ENCODE measurements at regions not wholly inside any gene's neighbourhood (a gene's known extent, or its start where the extent isn't known, plus 50 kb on each side); places are given as distances from the start of the nearest gene placed in this dataset.

DNA sequence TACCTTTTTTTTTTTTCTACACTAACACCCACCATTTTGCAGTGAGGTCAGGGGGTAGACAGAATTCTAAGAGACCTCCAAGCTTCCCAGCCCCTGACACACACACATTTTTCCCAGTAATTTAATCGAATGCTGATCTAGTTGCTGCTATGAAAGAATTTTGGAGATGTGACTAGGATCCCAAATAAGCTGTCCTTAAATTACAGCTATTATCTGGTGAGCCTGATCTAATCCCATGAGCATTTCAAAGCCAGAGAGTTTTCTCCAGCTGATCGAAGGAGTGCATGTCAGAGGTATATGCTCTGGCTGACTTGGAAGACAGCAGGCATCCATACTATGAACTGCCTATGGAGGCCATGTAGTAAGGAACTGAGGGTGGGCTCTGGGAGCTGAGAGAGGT is 503.8 kb upstream of the MARCKS start:
- DNase-seq (ENCODE audit: low read depth) = no peak
- no peak overlapping the region for H3K4me3 ChIP-seq (ENCODE audit: low read depth, low read length)
- TF ChIP-seq, protein P1, sequence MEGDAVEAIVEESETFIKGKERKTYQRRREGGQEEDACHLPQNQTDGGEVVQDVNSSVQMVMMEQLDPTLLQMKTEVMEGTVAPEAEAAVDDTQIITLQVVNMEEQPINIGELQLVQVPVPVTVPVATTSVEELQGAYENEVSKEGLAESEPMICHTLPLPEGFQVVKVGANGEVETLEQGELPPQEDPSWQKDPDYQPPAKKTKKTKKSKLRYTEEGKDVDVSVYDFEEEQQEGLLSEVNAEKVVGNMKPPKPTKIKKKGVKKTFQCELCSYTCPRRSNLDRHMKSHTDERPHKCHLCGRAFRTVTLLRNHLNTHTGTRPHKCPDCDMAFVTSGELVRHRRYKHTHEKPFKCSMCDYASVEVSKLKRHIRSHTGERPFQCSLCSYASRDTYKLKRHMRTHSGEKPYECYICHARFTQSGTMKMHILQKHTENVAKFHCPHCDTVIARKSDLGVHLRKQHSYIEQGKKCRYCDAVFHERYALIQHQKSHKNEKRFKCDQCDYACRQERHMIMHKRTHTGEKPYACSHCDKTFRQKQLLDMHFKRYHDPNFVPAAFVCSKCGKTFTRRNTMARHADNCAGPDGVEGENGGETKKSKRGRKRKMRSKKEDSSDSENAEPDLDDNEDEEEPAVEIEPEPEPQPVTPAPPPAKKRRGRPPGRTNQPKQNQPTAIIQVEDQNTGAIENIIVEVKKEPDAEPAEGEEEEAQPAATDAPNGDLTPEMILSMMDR (IDR thresholded peaks at IDR 0.05; ENCODE audit: insufficient read depth, low read depth, low read length) = no peak

DNA sequence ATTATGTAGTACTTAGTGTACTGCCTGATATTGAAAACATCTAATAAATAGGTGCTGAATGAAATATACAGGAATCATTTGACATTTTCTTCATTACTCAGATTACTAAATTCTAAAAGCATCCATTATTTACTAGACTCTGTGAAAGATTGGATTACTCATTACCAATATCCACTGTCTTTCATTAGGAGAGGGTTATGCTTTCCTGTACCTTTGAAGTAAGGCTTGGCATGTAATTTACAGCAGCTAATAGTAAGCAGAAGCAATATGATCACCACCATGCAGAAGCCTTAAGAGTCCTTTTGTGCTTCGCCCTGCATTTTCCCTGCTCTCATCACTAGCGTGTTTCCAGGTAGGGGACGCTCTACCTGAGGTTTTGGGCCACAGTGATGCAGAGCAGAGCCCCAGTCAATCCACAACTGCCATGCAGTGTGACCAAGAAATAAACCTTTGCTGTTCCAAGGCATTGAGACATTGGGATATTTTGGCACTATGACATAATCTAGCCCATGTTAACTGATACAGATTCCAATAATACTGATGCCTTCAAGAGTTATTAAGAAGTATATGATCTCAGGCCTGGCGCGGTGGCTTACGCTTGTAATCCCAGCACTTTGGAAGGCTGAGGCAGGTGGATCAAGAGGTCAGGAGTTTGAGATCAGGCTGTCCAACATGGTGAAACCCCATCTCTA is 502.8 kb upstream of the MARCKS start:
- no peak overlapping the region for H3K4me3 ChIP-seq (ENCODE audit: low read depth, low read length)
- no peak for DNase-seq (ENCODE audit: low read depth)
- TF ChIP-seq, protein P1 (IDR thresholded peaks at IDR 0.05; ENCODE audit: insufficient read depth, low read depth, low read length) = no peak

DNA sequence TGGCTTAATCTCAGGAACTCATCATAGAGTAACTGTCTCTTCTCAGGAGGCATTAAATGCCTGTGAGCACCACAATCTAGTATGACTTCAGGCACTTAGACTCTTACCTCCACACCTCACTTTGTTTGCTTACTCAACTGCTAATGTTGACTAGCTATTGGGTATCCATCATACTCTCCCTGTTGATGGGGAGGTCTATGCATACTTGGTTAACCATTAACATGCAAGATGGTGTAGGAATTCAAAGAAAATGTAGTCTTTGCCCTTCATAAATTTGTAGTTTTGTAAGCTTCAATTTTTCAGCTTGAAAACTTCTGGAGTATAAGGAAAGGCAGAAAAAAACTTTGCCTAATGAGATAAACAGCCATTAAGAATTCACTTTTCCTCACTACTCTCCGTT is 501.0 kb upstream of the MARCKS start:
- no peak for DNase-seq (ENCODE audit: low read depth)
- TF ChIP-seq, protein P1 (IDR thresholded peaks at IDR 0.05; ENCODE audit: insufficient read depth, low read depth, low read length) = no peak
- no peak overlapping the region for H3K4me3 ChIP-seq (ENCODE audit: low read depth, low read length)

DNA sequence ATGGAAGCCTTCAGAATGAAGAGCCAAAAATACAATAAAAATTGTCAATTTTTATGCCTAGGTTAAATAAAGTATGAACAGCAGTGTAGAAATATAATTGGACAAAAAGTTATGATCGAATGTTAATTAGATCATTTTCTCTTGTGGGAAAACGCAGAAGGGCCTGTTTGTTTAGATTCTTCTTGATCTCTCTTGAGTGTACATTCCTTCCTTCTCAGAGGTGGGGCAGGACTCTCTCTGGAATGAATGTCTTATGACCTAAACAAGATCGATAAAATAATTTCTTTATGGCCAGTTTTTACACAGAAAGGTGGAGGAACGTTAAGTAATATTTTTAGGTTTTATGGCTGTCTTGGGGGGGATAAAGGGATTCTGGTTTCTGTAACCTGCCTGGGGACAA is 500.1 kb upstream of the MARCKS start:
- TF ChIP-seq, protein P1 (IDR thresholded peaks at IDR 0.05; ENCODE audit: insufficient read depth, low read depth, low read length) = no peak
- no peak for DNase-seq (ENCODE audit: low read depth)
- H3K4me3 ChIP-seq (ENCODE audit: low read depth, low read length) = no peak overlapping the region

DNA sequence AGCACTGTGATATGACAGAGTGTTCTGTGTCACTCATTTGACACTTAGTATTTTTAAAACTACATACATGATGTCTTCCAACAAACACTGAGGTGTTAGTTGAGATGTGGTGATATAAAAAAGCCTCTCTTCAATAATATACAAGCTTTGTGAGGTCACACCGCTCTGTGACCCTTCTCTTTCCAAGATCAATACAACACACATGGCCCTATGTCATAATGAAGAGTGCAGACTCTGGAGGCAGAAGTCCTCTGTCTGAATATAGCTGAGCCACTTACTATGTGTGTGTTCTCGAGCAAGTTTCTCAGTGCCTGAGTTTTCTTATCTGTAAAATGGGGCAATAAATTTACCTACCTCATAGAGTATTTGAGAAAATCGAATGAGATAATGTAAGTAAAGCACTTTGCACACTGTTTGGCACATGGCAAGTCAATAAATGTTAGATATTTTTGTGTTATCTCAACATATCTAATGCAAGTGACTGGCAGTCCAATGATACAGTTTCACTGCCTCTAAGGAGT is 499.0 kb upstream of the MARCKS start:
- no peak for DNase-seq (ENCODE audit: low read depth)
- H3K4me3 ChIP-seq (ENCODE audit: low read depth, low read length) = no peak overlapping the region
- TF ChIP-seq, protein P1 (IDR thresholded peaks at IDR 0.05; ENCODE audit: insufficient read depth, low read depth, low read length) = no peak

DNA sequence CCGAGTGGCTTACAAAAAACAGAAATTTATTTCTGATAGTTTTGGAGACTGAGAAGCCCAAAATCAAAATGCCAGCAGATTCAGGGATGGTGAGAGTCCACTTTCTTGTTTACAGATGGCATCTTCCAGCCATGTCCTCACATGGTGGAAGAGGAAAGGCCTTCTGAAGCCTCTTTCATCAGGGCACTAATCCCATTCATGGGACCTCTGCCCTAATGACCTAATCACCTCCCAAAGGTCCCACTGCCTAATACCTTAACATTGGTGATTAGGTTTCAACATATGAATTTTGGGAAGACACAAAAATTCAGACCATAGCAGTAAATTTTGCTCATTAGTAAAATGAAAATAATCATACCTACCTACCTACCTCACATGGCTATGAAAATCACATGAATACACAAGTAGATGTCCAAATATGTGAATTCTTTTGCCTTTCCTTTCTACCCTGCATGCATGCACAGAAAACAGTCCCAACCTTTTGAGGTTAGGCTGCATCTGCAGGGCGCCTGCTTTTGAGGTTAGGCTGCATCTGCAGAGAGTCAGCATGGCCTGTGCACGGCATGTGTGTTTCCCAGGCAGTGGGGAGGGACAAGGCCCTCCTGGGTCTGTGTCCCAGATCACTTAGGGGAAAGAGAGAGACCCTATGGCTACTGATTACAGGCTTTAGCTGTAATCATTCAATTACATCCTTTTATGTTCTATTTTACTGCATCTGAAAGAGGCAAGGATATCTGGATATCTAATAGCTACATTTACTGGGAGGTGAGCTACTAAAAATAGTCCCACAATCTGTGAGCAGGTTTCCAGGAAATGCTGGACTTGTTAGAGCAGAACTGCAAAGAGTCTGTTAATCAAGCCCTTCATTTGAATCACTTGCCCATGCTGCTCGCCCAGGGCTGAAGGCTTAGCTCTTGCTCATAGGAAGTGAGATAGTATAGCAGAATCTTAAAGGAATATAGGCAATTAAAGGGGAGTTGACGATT is 497.7 kb upstream of the MARCKS start:
- DNase-seq (ENCODE audit: low read depth) = no peak
- no peak overlapping the region for H3K4me3 ChIP-seq (ENCODE audit: low read depth, low read length)
- TF ChIP-seq, protein P1 (IDR thresholded peaks at IDR 0.05; ENCODE audit: insufficient read depth, low read depth, low read length) = no peak

All from fibroblast of villous mesenchyme (primary cell).